Panc1 (cell line): ENCODE measurements at regions not wholly inside any gene's neighbourhood (a gene's known extent, or its start where the extent isn't known, plus 50 kb on each side); places are given as distances from the start of the nearest gene placed in this dataset.
"Not testable (repeated sequence)": the region's sequence is repeated elsewhere in the genome, so short reads cannot be mapped to it uniquely, and the experiment has no call there.

Experiments
- ATAC-seq: fragments of 200-7000 bp; cut with Tn5 transposase; 2 replicates; pipeline ENCODE4 v1.9.1; 2020; ENCODE audit warnings: mild to moderate bottlenecking, moderate library complexity
- BruUV-seq: library from RNA; stranded (reverse); fragments of 400-500 nt; replicated peaks from 2 replicates; lab custom pipeline; 2021; lab: Mats Ljungman, UMichigan
- CTCF ChIA-PET: fragments of 300-600 bp; sonication (Branson Sonifier 250); formaldehyde crosslinking; loops from one replicate; lab custom pipeline; 2022; ENCODE audit warnings: antibody characterized with exemption; lab: Charles Lee
- POLR2A ChIA-PET: fragments of 300-600 bp; sonication (Branson Sonifier 250); formaldehyde crosslinking; loops from one replicate; lab custom pipeline; 2022; ENCODE audit warnings: antibody characterized with exemption; lab: Charles Lee
- DNase-seq: peaks from one replicate; pipeline ENCODE4 v3.0.0-alpha.2; 2010; ENCODE audit warnings: low read depth, low spot score
- H3K27ac ChIP-seq: 2 replicates; pipeline ENCODE4 v1.5.1; 2011; ENCODE audit warnings: mild to moderate bottlenecking, low read length, inconsistent platforms
- H3K27me3 ChIP-seq: fragments of 200-500 bp; sonication (Bioruptor generic); 2 replicates; pipeline ENCODE4 v1.6.0; 2014; ENCODE audit warnings: low read length, inconsistent platforms; ENCODE audit not compliant: control insufficient read depth, insufficient read depth
- H3K36me3 ChIP-seq: fragments of 200-500 bp; sonication (Bioruptor generic); 2 replicates; pipeline ENCODE4 v1.5.1; 2014; ENCODE audit warnings: inconsistent platforms, mild to moderate bottlenecking, low read length, moderate library complexity; ENCODE audit not compliant: control insufficient read depth, insufficient read depth
- H3K4me1 ChIP-seq: 2 replicates; pipeline ENCODE4 v1.5.1; 2011; ENCODE audit warnings: inconsistent platforms, mild to moderate bottlenecking, low read length, moderate library complexity; ENCODE audit not compliant: control insufficient read depth, insufficient read depth
- H3K4me3 ChIP-seq, 2 experiments: 2 replicates each; pipeline ENCODE4 v1.5.1; 2011 to 2012; ENCODE audit warnings: low read depth in 2 of 2, low read length in 2 of 2, mild to moderate bottlenecking in 2 of 2, inconsistent platforms in 1 of 2, moderate library complexity in 1 of 2
- H3K9me3 ChIP-seq: fragments of 200-500 bp; sonication (Bioruptor generic); 2 replicates; pipeline ENCODE4 v1.5.1; 2014; ENCODE audit warnings: low read depth, mild to moderate bottlenecking, inconsistent platforms, low read length, moderate library complexity; ENCODE audit not compliant: control insufficient read depth, insufficient read depth
- POLR2AphosphoS5 ChIP-seq: IDR thresholded peaks from 2 replicates; pipeline ENCODE4 v1.6.1; 2012; ENCODE audit warnings: mild to moderate bottlenecking, low read depth, low read length, moderate library complexity
- SIN3A ChIP-seq: IDR thresholded peaks from 2 replicates; pipeline ENCODE4 v1.6.1; 2012; ENCODE audit warnings: low read depth, mild to moderate bottlenecking, low read length, moderate library complexity, borderline replicate concordance; ENCODE audit not compliant: insufficient read depth
- TCF7L2 ChIP-seq: IDR thresholded peaks from 2 replicates; pipeline ENCODE4 v1.6.1; 2011; ENCODE audit warnings: mild to moderate bottlenecking, low read depth, low read length, inconsistent platforms
- in situ Hi-C: cut with HindIII; loops from 2 replicates; pipeline ENCODE4 v1.10.0; 2016; ENCODE audit warnings: low sequenced_read_pairs, low pct_unique_long_range_greater_than_20kb
- intact Hi-C: fragments of 100-400 bp; cut with micrococcal nuclease; formaldehyde crosslinking; loops from one replicate; pipeline ENCODE4 v1.10.0; 2022; ENCODE audit not compliant: unreplicated experiment
- TF ChIP-seq, protein P1 (sequence below): fragments of 450-650 bp; IDR thresholded peaks from 2 replicates; pipeline ENCODE4 v1.5.1; 2017; ENCODE audit warnings: mild to moderate bottlenecking
- TF ChIP-seq, protein P2 (sequence below), 2 experiments: IDR thresholded peaks; 2 replicates each; pipeline ENCODE4 v1.6.1; 2011 to 2012; ENCODE audit warnings: low read depth in 2 of 2, control low read depth in 1 of 2, low read length in 1 of 2, mild to moderate bottlenecking in 1 of 2, moderate library complexity in 1 of 2; ENCODE audit not compliant: insufficient read depth in 1 of 2

DNA sequence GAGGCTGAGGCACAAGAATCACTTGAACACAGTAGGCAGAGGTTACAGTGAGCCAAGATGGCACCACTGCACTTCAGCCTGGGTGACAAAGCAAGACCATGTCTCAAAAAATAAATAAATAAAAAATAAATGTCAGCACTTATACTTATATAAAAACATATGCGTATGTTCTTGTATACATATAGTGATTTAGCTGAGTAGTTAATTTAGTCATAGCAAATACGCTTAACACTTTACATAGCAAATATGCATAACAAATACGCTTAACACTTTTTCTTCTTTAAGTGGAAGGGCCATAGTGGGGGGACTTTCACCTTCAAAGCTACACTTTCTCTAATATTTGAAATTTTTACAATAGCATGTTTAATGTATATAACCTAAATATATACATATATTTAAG, 64.0 kb upstream of the CAPRIN1 start:
- H3K36me3 ChIP-seq = no peaks in the 10 kb centered on the region
- TF ChIP-seq, protein P1, sequence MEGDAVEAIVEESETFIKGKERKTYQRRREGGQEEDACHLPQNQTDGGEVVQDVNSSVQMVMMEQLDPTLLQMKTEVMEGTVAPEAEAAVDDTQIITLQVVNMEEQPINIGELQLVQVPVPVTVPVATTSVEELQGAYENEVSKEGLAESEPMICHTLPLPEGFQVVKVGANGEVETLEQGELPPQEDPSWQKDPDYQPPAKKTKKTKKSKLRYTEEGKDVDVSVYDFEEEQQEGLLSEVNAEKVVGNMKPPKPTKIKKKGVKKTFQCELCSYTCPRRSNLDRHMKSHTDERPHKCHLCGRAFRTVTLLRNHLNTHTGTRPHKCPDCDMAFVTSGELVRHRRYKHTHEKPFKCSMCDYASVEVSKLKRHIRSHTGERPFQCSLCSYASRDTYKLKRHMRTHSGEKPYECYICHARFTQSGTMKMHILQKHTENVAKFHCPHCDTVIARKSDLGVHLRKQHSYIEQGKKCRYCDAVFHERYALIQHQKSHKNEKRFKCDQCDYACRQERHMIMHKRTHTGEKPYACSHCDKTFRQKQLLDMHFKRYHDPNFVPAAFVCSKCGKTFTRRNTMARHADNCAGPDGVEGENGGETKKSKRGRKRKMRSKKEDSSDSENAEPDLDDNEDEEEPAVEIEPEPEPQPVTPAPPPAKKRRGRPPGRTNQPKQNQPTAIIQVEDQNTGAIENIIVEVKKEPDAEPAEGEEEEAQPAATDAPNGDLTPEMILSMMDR = no peak
- TF ChIP-seq TCF7L2 (no peak), SIN3A (no peak), POLR2AphosphoS5 (no peak)
- TF ChIP-seq, protein P2, sequence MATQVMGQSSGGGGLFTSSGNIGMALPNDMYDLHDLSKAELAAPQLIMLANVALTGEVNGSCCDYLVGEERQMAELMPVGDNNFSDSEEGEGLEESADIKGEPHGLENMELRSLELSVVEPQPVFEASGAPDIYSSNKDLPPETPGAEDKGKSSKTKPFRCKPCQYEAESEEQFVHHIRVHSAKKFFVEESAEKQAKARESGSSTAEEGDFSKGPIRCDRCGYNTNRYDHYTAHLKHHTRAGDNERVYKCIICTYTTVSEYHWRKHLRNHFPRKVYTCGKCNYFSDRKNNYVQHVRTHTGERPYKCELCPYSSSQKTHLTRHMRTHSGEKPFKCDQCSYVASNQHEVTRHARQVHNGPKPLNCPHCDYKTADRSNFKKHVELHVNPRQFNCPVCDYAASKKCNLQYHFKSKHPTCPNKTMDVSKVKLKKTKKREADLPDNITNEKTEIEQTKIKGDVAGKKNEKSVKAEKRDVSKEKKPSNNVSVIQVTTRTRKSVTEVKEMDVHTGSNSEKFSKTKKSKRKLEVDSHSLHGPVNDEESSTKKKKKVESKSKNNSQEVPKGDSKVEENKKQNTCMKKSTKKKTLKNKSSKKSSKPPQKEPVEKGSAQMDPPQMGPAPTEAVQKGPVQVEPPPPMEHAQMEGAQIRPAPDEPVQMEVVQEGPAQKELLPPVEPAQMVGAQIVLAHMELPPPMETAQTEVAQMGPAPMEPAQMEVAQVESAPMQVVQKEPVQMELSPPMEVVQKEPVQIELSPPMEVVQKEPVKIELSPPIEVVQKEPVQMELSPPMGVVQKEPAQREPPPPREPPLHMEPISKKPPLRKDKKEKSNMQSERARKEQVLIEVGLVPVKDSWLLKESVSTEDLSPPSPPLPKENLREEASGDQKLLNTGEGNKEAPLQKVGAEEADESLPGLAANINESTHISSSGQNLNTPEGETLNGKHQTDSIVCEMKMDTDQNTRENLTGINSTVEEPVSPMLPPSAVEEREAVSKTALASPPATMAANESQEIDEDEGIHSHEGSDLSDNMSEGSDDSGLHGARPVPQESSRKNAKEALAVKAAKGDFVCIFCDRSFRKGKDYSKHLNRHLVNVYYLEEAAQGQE (IDR thresholded peaks at IDR 0.05; ENCODE audit: insufficient read depth in 1 of 2, low read depth in 2 of 2, low read length in 1 of 2) = no peak
- H3K9me3 ChIP-seq = no peaks in the 10 kb centered on the region
- no peak overlapping the region for H3K4me3 ChIP-seq
- H3K27me3 ChIP-seq = no peaks in the 10 kb centered on the region
- no peak for DNase-seq
- H3K4me1 ChIP-seq = no peaks in the 10 kb centered on the region
- no peak overlapping the region for H3K27ac ChIP-seq
- ATAC-seq = no peak; the same call in 1 of the 2 replicates
- BruUV-seq = no TSS peak
- POLR2A ChIA-PET = interaction anchor here (0.6 to 0.8 kb wide), 3 partner anchors 10 to 555 kb away, joined by 3 to 13 read pairs (median 6); no protein-coding TSS in a partner anchor
- CTCF ChIA-PET = interaction anchor here (0.5 to 3.1 kb wide), 8 partner anchors 10 to 200 kb away, joined by 3 to 14 read pairs (median 4); no protein-coding TSS in a partner anchor
- in situ Hi-C loops = no loop called here
- intact Hi-C loops = loop anchor here (5.0 kb wide), 1 partner anchor 150 kb away; no protein-coding TSS in a partner anchor

DNA sequence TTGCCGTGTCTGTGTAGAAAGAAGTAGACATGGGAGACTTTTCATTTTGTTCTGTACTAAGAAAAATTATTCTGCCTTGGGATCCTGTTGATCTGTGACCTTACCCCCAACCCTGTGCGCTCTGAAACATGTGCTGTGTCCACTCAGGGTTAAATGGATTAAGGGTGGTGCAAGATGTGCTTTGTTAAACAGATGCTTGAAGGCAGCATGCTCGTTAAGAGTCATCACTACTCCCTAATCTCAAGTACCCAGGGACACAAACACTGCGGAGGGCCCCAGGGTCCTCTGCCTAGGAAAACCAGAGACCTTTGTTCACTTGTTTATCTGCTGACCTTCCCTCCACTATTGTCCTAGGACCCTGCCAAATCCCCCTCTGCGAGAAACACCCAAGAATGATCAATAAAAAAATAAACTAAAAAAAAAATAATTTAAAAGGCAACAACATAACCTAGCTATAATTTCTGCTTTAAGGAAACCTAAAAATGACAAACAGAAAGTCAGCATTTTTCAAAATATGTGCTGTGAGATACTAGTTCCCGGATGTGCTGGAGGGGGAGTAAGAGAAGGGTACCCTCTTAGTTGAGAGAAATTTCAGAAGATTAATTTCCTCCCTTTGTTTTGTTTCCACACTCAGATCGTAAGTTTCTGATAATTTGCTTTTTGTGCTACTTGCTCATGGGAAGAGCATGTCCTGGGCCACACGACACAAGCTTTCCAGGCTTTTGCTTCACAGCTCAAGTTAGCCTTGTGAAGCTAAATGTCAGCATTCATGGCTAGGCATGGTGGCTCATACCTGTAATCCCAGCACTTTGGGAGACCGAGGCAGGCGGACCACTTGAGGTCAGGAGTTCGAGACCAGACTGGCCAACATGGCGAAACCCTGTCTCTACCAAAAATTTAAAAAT, 64.7 kb upstream of the CAPRIN1 start:
- H3K4me3 ChIP-seq, BruUV-seq, POLR2A ChIA-PET, H3K9me3 ChIP-seq, H3K4me1 ChIP-seq, H3K27ac ChIP-seq, ATAC-seq, DNase-seq, H3K36me3 ChIP-seq, H3K27me3 ChIP-seq, in situ Hi-C loops: not testable (repeated sequence)
- CTCF ChIA-PET = interaction anchor here (3.1 kb wide), 1 partner anchor 10 kb away, joined by 14 read pairs; no protein-coding TSS in a partner anchor
- intact Hi-C loops = loop anchor here (5.0 kb wide), 1 partner anchor 150 kb away; no protein-coding TSS in a partner anchor
